ENCODE measurements at regions not wholly inside any gene's neighbourhood (a gene's known extent, or its start where the extent isn't known, plus 50 kb on each side); places are given as distances from the start of the nearest gene placed in this dataset.

- POLR2A ChIA-PET = interaction anchor here (0.7 kb wide), 1 partner anchor 28 kb away, joined by 3 read pairs; no protein-coding TSS in a partner anchor
- H3K27me3 Mint-ChIP-seq = peaks cover 4% of the 10 kb centered on the region
- ATAC-seq (ENCODE audit: low read depth) (no peak), DNase-seq (no peak)
- H3K36me3 Mint-ChIP-seq = no peaks in the 10 kb centered on the region
- H3K4me1 Mint-ChIP-seq = no peaks in the 10 kb centered on the region
- H3K27ac Mint-ChIP-seq = no peak overlapping the region
- H3K4me3 Mint-ChIP-seq = no peak overlapping the region
- H3K9me3 Mint-ChIP-seq = peaks cover 1% of the 10 kb centered on the region
Observed at GRCh38 chr2:177101930-177102329, 110.7 kb upstream of the HNRNPA3 start.

- DNase-seq (no peak), ATAC-seq (ENCODE audit: low read depth) (no peak)
- Mint-ChIP-seq H3K4me3 (no peak overlapping the region), H3K9me3 (peaks cover 1% of the 10 kb centered on the region), H3K4me1 (no peaks in the 10 kb centered on the region), H3K36me3 (no peaks in the 10 kb centered on the region), H3K27ac (no peak overlapping the region), H3K27me3 (no peaks in the 10 kb centered on the region)
- POLR2A ChIA-PET = no interaction called here
Observed at GRCh38 chr2:177106212-177106611, 106.4 kb upstream of the HNRNPA3 start.

GRCh38 chr2:177108890-177109289 lies 103.7 kb upstream of the HNRNPA3 start:
- H3K9me3 Mint-ChIP-seq = no peaks in the 10 kb centered on the region
- ATAC-seq (ENCODE audit: low read depth) (no peak), DNase-seq (no peak)
- H3K27ac Mint-ChIP-seq = no peak overlapping the region
- H3K27me3 Mint-ChIP-seq = peaks cover 7% of the 10 kb centered on the region
- POLR2A ChIA-PET = no interaction called here
- no peaks in the 10 kb centered on the region for H3K36me3 Mint-ChIP-seq
- H3K4me3 Mint-ChIP-seq = no peak overlapping the region
- no peaks in the 10 kb centered on the region for H3K4me1 Mint-ChIP-seq

DNA sequence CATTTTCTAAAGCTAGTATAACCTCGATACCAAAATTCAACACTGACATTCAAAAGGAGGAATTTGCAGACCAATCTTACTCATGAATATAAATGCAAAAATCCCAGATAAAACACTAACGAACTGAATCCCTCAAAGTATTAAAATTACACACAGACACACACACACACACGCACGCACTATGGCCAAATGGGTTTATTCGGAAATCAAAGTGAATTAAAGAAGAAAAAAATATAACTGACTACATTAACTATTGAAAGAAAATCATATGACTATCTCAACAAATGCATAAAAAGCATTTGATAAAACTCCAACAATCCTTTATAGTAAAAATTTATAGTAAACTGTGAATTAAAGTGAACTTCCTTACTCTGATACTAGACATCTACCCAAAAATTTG lies 97.9 kb upstream of the HNRNPA3 start:
- H3K9me3 Mint-ChIP-seq = no peaks in the 10 kb centered on the region
- no peaks in the 10 kb centered on the region for H3K36me3 Mint-ChIP-seq
- POLR2A ChIA-PET = no interaction called here
- ATAC-seq (ENCODE audit: low read depth) = no peak
- no peaks in the 10 kb centered on the region for H3K4me1 Mint-ChIP-seq
- no peak overlapping the region for H3K4me3 Mint-ChIP-seq
- H3K27me3 Mint-ChIP-seq = peaks cover 26% of the 10 kb centered on the region
- DNase-seq = no peak
- no peak overlapping the region for H3K27ac Mint-ChIP-seq

DNA sequence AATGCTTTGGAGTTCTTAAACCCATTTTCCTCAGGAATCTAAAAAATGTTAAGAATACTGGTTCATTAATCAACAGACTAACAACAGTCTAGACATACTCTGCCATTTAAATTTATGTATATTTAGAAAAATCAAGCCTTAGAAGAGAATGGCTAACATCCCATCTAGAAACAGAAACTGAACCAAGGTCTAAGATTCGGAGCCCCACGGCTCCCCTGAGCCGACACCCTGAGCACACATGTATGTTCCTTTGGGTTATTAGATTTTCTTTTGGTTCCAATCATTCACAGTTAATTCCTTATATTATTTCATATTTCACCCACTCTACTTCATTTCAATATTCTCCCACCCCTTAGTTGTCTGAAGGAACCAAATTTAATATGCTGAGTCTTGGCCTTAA lies 94.8 kb upstream of the HNRNPA3 start:
- Mint-ChIP-seq H3K4me1 (no peaks in the 10 kb centered on the region), H3K36me3 (no peaks in the 10 kb centered on the region), H3K27me3 (peaks cover 36% of the 10 kb centered on the region), H3K9me3 (no peaks in the 10 kb centered on the region), H3K27ac (no peak overlapping the region), H3K4me3 (no peak overlapping the region)
- POLR2A ChIA-PET = no interaction called here
- ATAC-seq (ENCODE audit: low read depth) (no peak), DNase-seq (no peak)

GRCh38 chr2:177118636-177119035 lies 94.0 kb upstream of the HNRNPA3 start:
- ATAC-seq (ENCODE audit: low read depth) = no peak
- H3K36me3 Mint-ChIP-seq = no peaks in the 10 kb centered on the region
- H3K27me3 Mint-ChIP-seq = peaks cover 36% of the 10 kb centered on the region
- no peaks in the 10 kb centered on the region for H3K9me3 Mint-ChIP-seq
- H3K4me3 Mint-ChIP-seq = no peak overlapping the region
- no peaks in the 10 kb centered on the region for H3K4me1 Mint-ChIP-seq
- POLR2A ChIA-PET = no interaction called here
- H3K27ac Mint-ChIP-seq = no peak overlapping the region
- no peak for DNase-seq

- POLR2A ChIA-PET = no interaction called here
- Mint-ChIP-seq H3K27me3 (peaks cover 33% of the 10 kb centered on the region), H3K9me3 (no peaks in the 10 kb centered on the region), H3K4me3 (no peak overlapping the region), H3K4me1 (no peaks in the 10 kb centered on the region), H3K27ac (no peak overlapping the region), H3K36me3 (no peaks in the 10 kb centered on the region)
- DNase-seq (no peak), ATAC-seq (ENCODE audit: low read depth) (no peak)
Observed at GRCh38 chr2:177119099-177119498, 93.5 kb upstream of the HNRNPA3 start.

DNA sequence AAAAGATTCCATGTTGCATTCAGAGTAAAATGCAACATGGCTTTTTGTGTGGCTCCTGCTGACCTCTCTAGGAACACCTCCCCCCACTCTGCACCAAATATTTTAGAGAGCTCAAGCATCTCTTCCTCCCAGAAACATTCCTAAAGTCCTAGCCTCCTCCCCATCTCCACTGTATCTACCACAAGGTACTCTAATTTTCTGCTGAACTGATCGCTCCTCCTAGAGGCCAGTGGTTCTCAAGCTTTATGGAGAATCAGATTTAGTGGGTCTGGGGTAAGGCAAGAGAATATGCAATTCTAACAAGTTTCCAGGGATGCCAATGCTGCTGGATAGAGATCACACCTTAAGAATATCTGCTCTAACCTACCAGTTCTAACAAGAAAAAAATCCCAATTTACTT lies 89.5 kb upstream of the HNRNPA3 start:
- H3K36me3 Mint-ChIP-seq = no peaks in the 10 kb centered on the region
- ATAC-seq (ENCODE audit: low read depth) = no peak
- no peak for DNase-seq
- no peaks in the 10 kb centered on the region for H3K9me3 Mint-ChIP-seq
- H3K27ac Mint-ChIP-seq = no peak overlapping the region
- peaks cover 32% of the 10 kb centered on the region for H3K27me3 Mint-ChIP-seq
- POLR2A ChIA-PET = no interaction called here
- H3K4me3 Mint-ChIP-seq = no peak overlapping the region
- no peaks in the 10 kb centered on the region for H3K4me1 Mint-ChIP-seq

DNA sequence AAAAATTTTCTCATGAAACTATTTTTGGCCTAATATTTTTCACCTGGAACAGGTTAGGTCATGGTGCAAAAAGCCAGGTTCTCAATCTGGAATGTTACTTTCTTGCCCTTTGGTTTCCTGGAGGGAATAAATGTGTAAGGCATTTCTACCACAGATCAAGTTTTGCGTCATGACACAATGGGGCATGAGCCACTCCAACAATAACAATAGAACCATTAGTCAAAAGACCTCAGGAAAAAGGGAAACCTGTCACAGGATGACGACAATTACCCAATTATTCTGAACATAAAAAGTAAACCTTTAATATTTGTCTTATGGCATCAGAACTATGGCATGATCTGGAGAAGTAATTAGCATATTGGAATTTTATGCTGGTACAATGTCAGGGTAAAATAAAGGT lies 88.2 kb upstream of the HNRNPA3 start:
- H3K9me3 Mint-ChIP-seq = no peaks in the 10 kb centered on the region
- no peak overlapping the region for H3K27ac Mint-ChIP-seq
- no peak for DNase-seq
- H3K27me3 Mint-ChIP-seq = peaks cover 32% of the 10 kb centered on the region
- no peaks in the 10 kb centered on the region for H3K36me3 Mint-ChIP-seq
- peaks cover 2% of the 10 kb centered on the region for H3K4me1 Mint-ChIP-seq
- ATAC-seq (ENCODE audit: low read depth) = no peak
- POLR2A ChIA-PET = no interaction called here
- H3K4me3 Mint-ChIP-seq = no peak overlapping the region

DNA sequence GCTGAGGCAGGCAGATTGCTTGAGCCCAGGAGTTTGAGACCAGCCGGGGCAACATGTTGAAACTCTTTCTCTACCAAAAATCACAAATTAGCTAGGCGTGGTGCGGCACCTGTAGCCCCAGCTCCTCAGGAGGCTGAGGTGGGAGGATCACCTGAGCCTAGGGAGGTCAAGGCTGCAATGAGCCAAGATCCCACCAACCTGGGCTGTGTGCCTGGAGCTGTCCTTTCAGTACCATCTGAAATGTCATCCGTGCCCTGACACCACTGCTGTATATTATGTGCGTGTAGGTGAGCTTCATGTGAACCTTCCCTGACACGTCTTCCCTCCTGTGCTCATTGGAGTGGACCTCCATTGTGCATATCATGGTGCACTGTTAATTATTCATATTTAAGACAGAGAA lies 84.8 kb upstream of the HNRNPA3 start:
- DNase-seq = no peak
- POLR2A ChIA-PET = no interaction called here

GRCh38 chr2:177129610-177130009 lies 83.0 kb upstream of the HNRNPA3 start:
- Mint-ChIP-seq H3K9me3 (peaks cover 1% of the 10 kb centered on the region), H3K36me3 (no peaks in the 10 kb centered on the region), H3K27me3 (peaks cover 22% of the 10 kb centered on the region), H3K4me3 (peak overlapping the region; percentile 8), H3K4me1 (peaks cover 10% of the 10 kb centered on the region), H3K27ac (no peak overlapping the region)
- ATAC-seq (ENCODE audit: low read depth) (peak; percentile 54), DNase-seq (no peak)
- POLR2A ChIA-PET = interaction anchor here (0.6 kb wide), 1 partner anchor 28 kb away, joined by 3 read pairs; no protein-coding TSS in a partner anchor

More for the DNA sequence above, 84.8 kb upstream of the HNRNPA3 start:
- Mint-ChIP-seq H3K36me3 (no peaks in the 10 kb centered on the region), H3K9me3 (peaks cover under 1% of the 10 kb centered on the region), H3K4me3 (no peak overlapping the region), H3K27me3 (peaks cover 22% of the 10 kb centered on the region), H3K27ac (no peak overlapping the region), H3K4me1 (peaks cover 10% of the 10 kb centered on the region)
- no peak for ATAC-seq (ENCODE audit: low read depth)

DNA sequence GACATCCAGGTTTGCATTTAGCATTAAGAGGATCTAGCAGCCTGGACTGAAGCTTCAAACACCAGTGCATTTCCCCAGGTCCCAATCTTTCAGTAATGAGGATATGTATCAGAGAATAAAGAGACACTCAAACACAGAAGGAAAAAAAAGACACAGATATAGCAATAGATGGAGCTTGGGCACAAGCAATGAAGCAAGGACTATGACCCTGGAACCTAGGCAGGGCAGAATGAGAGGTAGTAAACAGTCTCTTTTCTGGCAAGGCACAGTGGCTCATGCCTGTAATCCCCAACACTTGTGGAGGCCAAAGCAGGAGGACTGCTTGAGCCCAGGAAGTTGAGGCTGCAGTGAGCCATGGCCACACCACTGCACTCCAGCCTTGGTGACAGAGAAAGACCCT lies 80.7 kb upstream of the HNRNPA3 start:
- DNase-seq (no peak), ATAC-seq (ENCODE audit: low read depth) (no peak)
- peaks cover 1% of the 10 kb centered on the region for H3K9me3 Mint-ChIP-seq
- no peak overlapping the region for H3K27ac Mint-ChIP-seq
- peaks cover 10% of the 10 kb centered on the region for H3K4me1 Mint-ChIP-seq
- no peak overlapping the region for H3K4me3 Mint-ChIP-seq
- peaks cover 9% of the 10 kb centered on the region for H3K27me3 Mint-ChIP-seq
- H3K36me3 Mint-ChIP-seq = no peaks in the 10 kb centered on the region
- POLR2A ChIA-PET = no interaction called here

- no peak for ATAC-seq (ENCODE audit: low read depth)
- Mint-ChIP-seq H3K27ac (no peak overlapping the region), H3K4me1 (peaks cover 5% of the 10 kb centered on the region)
Observed at GRCh38 chr2:177138823-177139222, 73.8 kb upstream of the HNRNPA3 start.

DNA sequence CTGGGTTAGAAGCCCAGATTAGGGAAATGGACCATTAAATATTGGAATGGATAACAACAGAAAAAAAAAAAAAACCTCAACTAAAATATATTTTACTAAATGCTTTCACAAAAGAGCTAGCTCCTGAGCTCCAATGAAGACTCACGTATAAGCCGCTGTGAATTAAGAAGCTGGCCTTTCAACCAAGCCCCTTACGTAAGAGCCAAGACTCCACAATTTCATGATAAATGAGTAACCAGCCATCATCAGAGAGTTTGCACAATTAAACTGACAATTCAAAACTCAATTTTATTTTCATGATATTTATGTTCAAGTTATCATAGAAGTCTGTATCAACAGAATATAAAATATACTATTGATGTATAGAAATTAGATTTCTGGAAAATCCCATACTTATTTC lies 70.7 kb upstream of the HNRNPA3 start:
- ATAC-seq (ENCODE audit: low read depth) (no peak), DNase-seq (no peak)
- no peak overlapping the region for H3K4me3 Mint-ChIP-seq
- no peaks in the 10 kb centered on the region for H3K9me3 Mint-ChIP-seq
- H3K4me1 Mint-ChIP-seq = peaks cover 5% of the 10 kb centered on the region
- peaks cover 42% of the 10 kb centered on the region for H3K27me3 Mint-ChIP-seq
- POLR2A ChIA-PET = no interaction called here
- H3K27ac Mint-ChIP-seq = no peak overlapping the region
- H3K36me3 Mint-ChIP-seq = no peaks in the 10 kb centered on the region

More at GRCh38 chr2:177138823-177139222, 73.8 kb upstream of the HNRNPA3 start:
- POLR2A ChIA-PET = no interaction called here
- H3K9me3 Mint-ChIP-seq = no peaks in the 10 kb centered on the region
- H3K4me3 Mint-ChIP-seq = no peak overlapping the region
- H3K36me3 Mint-ChIP-seq = no peaks in the 10 kb centered on the region
- no peak for DNase-seq
- peaks cover 21% of the 10 kb centered on the region for H3K27me3 Mint-ChIP-seq

DNA sequence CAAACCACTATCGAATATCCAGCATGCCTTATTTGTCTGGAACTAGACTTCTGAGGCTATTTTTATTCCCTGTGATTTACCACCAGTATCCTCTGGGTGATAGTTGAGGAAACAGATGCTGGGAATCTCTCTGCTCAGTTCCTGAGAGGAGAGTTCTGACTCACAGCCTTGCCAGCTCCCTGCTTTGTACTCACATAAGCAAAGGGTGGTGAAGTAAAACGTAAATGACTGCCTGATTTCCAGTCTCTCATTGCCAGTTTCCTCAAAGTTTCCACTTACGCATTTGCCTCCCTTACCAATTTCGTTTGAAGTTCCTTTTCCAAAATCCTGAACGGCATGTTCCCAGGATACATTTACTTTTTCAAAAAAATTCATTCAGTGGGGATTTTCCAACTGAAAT lies 69.2 kb upstream of the HNRNPA3 start:
- Mint-ChIP-seq H3K4me1 (peaks cover 13% of the 10 kb centered on the region), H3K27me3 (peaks cover 51% of the 10 kb centered on the region), H3K9me3 (no peaks in the 10 kb centered on the region), H3K36me3 (no peaks in the 10 kb centered on the region), H3K27ac (no peak overlapping the region), H3K4me3 (no peak overlapping the region)
- DNase-seq (no peak), ATAC-seq (ENCODE audit: low read depth) (no peak)
- POLR2A ChIA-PET = no interaction called here

Data from activated naive CD8-positive, alpha-beta T cell treated with anti-CD3 and anti-CD28 coated beads, Interleukin-2, amount 10 ng/mL, durations not matched to agents 7 days and 5 days (primary cell).